ENCODE measurements at regions not wholly inside any gene's neighbourhood (a gene's known extent, or its start where the extent isn't known, plus 50 kb on each side); places are given as distances from the start of the nearest gene placed in this dataset.

- TF ChIP-seq CTCF (IDR thresholded peaks at IDR 0.05; ENCODE audit: poor library complexity) = no peak
- no peak for TF ChIP-seq EZH2phosphoT487 (IDR thresholded peaks at IDR 0.05; ENCODE audit: low read depth, severe bottlenecking, unreplicated experiment)
- no peak for TF ChIP-seq EZH2 (IDR thresholded peaks at IDR 0.05; ENCODE audit: borderline replicate concordance)
Measured at GRCh38 chr9:89798547-89799120, 193.8 kb downstream of the GADD45G start.

Measured in hepatocyte (in vitro differentiated cells).